ENCODE measurements at regions not wholly inside any gene's neighbourhood (a gene's known extent, or its start where the extent isn't known, plus 50 kb on each side); places are given as distances from the start of the nearest gene placed in this dataset.

DNA sequence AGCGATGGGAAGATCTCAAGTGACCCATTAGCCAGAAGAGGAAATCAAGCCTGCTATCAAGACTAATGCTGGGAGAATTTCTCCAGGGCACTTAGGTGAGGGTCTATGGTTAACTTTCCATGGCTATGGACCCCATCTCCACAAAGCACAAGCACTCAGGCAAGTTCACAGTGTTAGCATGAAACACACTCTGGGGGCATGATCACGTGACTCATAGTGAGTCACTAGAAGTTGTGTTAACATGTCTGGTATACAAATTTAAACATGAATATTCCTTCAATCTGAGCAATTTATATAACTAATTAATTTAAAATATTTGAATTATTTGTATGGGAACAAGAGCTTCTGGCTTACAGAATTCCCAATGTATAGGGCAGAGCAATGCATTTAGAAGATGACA, 131.8 kb downstream of the FAM204A start:
- TF ChIP-seq, protein P1, sequence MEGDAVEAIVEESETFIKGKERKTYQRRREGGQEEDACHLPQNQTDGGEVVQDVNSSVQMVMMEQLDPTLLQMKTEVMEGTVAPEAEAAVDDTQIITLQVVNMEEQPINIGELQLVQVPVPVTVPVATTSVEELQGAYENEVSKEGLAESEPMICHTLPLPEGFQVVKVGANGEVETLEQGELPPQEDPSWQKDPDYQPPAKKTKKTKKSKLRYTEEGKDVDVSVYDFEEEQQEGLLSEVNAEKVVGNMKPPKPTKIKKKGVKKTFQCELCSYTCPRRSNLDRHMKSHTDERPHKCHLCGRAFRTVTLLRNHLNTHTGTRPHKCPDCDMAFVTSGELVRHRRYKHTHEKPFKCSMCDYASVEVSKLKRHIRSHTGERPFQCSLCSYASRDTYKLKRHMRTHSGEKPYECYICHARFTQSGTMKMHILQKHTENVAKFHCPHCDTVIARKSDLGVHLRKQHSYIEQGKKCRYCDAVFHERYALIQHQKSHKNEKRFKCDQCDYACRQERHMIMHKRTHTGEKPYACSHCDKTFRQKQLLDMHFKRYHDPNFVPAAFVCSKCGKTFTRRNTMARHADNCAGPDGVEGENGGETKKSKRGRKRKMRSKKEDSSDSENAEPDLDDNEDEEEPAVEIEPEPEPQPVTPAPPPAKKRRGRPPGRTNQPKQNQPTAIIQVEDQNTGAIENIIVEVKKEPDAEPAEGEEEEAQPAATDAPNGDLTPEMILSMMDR (conservative IDR thresholded peaks at IDR 0.05), result no peak
- no peak overlapping the region for H3K27ac ChIP-seq

DNA sequence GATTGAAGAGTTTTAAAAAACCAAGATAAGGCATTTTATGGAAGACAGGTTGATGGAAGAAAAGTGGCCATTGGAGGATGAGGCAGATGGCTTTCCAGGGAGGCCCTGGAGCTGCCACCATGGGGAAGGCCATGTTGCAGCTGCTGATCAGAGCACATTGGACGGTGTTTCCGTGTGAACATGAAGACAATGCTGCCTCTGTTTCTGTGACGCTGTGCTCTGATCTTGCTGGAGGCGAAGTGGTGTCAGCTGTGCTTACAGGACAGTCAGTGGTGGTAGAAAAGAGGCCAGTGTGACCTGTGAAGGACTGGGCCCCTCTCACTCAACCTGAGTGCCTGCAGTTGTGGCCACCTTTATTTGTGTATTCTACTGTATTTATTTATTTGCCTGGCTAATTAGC, 132.9 kb downstream of the FAM204A start:
- TF ChIP-seq, protein P1 (conservative IDR thresholded peaks at IDR 0.05), result no peak
- H3K27ac ChIP-seq, result no peak overlapping the region

DNA sequence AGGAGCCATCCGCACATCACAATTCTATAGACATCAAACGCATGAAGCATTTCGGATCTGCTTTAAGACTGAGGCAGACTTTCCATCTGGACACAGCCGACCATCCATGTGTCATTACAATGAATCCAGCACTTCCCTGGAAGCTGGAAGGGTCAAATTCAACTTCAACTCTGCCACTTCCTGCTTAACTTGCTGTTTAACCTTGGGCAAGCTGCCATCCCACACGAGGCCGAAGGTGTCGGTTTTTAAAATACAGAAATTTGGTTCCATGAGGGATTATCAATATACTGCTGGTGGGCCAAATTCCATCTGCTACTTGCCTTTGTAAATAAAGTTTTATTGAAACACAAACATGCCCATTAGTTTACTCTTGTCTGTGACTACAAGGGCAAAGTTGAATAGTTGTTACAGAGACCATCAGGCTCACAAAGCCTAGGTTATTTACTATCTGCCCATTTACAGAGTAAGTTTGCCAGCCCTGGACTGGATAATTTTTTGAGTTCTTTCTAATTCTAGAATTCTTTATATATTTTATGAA, 134.6 kb downstream of the FAM204A start:
- no peak overlapping the region for H3K27ac ChIP-seq
- TF ChIP-seq, protein P1 (conservative IDR thresholded peaks at IDR 0.05), result no peak

DNA sequence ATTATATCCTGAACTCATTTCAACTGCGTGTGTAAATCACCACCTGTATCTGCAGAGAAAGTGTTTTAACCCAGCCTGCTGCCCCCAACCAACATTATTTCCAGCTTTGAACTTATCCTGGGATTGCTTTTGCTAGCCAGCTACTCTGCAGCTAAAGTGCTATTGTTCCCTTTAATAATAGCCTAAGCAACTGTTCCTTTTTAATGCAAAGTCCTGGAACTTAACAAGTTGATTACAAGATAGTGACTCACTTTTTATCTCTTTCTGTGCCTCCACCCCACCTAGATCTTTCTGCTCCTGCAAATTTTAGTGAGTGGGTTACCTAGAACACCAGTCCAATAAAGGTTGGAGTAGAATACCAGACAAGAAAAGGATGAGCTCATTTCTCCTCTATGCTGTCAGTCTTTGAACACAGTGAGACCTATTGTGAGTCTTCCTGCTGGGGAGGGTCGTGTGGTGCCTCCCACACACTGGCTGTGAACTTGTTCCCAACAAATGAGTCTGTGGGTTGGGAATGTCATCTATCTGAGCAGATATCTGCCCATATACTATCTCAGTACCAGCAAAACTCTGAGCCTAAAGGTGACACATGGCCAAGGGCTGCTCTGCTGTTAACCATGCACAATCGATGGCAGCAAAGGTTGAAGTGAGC, 137.7 kb downstream of the FAM204A start:
- H3K27ac ChIP-seq, result no peak overlapping the region
- TF ChIP-seq, protein P1 (conservative IDR thresholded peaks at IDR 0.05), result no peak

DNA sequence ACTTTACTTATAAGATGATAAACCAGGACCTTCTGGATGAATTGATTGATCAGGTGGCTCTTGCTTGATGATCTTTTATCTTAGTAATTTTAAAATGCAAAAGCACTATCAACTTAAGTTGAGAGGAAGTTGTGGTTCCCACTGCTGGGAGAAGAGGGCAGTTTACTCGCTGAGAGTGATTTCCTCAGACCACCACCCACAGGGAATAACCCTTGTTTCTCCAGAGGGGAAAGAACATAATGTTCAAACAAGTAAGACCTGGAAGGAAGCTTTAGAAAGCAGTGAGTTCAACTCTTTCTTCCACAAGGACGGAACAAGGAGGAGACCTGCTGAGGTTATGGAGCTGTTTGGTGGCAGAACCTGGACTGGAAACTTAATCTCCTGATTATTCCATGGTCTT, 138.7 kb downstream of the FAM204A start:
- H3K27ac ChIP-seq, result no peak overlapping the region
- TF ChIP-seq, protein P1 (conservative IDR thresholded peaks at IDR 0.05), result no peak

DNA sequence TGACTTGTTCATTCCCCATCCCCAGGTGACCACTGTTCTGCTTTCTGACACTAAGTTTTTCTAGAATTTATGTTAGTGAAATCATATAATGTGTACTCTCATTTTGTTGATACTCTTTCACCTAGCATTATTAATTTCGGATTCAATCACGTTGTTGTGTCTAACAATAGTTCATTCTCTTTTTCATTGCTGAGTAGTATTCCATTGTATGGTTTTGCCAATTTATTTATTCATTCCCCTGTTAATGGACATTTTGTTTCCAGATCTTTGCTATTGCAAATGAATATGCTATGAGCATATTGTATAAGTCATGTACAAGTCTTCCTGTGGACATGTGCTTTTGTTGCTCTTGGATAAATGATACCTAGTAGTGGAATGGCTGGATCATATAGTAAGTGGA, 146.4 kb downstream of the FAM204A start:
- H3K27ac ChIP-seq, result no peak overlapping the region
- TF ChIP-seq, protein P1 (conservative IDR thresholded peaks at IDR 0.05), result no peak

DNA sequence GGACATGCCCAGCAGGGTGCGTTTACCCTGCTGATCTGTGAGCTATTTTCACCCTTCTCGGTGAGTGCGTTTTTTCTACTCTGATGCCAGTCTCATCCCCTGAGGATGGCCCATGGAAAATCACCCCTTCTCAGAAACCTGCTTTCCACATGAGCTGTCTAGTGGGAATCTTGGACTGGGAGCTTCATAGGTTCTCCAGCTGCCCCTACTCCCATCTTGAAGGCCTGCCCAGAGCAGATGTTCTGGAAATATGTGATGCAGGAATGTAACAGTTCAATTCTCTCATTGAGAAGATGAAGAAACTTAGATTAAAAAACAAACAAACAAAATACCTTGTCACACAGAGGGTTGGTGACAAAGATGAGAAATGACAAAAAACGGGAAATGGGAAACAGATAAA, 146.9 kb upstream of the RAB11FIP2 start:
- no peak overlapping the region for H3K27ac ChIP-seq
- TF ChIP-seq, protein P1 (conservative IDR thresholded peaks at IDR 0.05), result no peak

Measured in VCaP (cell line).